ENCODE measurements at regions not wholly inside any gene's neighbourhood (a gene's known extent, or its start where the extent isn't known, plus 50 kb on each side); places are given as distances from the start of the nearest gene placed in this dataset.
"Not testable (repeated sequence)": the region's sequence is repeated elsewhere in the genome, so short reads cannot be mapped to it uniquely, and the experiment has no call there.

DNA sequence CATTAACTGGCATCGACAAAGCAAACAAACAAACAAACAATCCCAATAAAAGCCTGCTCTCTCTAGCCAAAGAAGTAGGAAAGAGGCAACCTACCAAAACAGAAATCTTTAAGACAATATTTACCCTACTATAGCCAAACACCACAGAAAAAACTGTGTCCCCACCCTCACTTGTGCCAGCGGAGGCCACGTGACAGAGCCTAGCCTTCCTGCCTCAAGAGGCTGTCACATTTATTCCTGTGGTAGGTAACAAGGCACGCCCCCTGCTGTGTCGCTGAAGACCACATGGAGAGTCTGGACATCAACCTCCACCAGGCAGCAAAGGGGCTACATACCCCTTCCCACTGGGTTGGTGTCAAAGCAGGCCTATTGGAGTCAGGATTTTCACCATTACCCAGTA, 148.1 kb downstream of the LMNTD1 start:
- no peak for ATAC-seq
- no peak overlapping the region for H3K27ac ChIP-seq
- H3K4me3 ChIP-seq = no peak overlapping the region
- WGBS, 2 donors (ENCODE audit: low coverage in 1 of 2) = 59 to 85% methylated on average over 2 to 5 of the region's 5 CpGs
- TF ChIP-seq POLR2AphosphoS5 (IDR thresholded peaks at IDR 0.05) = no peak
- TF ChIP-seq, protein P1, sequence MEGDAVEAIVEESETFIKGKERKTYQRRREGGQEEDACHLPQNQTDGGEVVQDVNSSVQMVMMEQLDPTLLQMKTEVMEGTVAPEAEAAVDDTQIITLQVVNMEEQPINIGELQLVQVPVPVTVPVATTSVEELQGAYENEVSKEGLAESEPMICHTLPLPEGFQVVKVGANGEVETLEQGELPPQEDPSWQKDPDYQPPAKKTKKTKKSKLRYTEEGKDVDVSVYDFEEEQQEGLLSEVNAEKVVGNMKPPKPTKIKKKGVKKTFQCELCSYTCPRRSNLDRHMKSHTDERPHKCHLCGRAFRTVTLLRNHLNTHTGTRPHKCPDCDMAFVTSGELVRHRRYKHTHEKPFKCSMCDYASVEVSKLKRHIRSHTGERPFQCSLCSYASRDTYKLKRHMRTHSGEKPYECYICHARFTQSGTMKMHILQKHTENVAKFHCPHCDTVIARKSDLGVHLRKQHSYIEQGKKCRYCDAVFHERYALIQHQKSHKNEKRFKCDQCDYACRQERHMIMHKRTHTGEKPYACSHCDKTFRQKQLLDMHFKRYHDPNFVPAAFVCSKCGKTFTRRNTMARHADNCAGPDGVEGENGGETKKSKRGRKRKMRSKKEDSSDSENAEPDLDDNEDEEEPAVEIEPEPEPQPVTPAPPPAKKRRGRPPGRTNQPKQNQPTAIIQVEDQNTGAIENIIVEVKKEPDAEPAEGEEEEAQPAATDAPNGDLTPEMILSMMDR (IDR thresholded peaks at IDR 0.05) = no peak
- no peak for TF ChIP-seq EP300 (IDR thresholded peaks at IDR 0.05)
- no peak for TF ChIP-seq POLR2A (IDR thresholded peaks at IDR 0.05)
- no peaks in the 10 kb centered on the region for H3K9me3 ChIP-seq
- no peaks in the 10 kb centered on the region for H3K27me3 ChIP-seq
- H3K4me1 ChIP-seq = no peaks in the 10 kb centered on the region
- no peaks in the 10 kb centered on the region for H3K36me3 ChIP-seq

DNA sequence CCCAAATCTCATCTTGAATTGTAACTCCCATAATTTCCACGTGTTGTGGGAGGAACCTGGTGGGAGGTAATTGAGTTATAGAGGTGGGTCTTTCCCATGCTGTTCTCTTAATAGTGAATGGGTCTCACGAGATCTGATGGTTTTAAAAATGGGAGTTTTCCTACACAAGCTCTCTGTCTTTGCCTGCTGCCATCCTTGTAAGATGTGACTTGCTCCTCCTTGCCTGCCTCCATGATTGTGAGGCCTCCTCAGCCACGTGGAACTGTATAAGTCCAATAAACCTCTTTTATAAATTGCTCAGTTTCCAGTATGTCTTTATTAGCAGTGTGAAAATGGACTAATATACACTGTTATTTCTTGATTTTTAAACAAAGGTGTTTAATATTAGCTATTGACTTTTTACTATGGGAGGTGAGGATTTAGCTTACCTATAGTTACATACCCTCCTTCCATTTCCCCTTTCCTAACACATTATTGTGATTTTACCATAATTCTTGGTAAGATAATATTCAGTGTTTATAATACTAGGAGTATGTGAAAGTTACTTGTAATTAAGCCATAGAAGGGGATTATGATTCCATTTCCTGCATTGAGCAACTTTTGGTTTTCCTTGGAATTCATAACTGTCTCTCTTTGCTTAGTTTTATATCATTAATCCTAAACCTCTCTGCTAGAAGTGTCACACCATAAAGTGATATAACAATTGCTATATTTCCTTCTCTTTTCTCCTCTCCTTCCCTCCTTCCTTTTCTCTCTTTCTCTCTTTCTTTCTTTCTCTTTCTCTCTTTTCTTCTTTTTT, 151.0 kb upstream of the KRAS start:
- H3K27me3 ChIP-seq = no peaks in the 10 kb centered on the region
- ATAC-seq = no peak
- no peaks in the 10 kb centered on the region for H3K4me1 ChIP-seq
- whole genome bisulfite sequencing, 2 donors (ENCODE audit: low coverage in 1 of 2) = 87 to 100% methylated on average over 3 of the region's 3 CpGs
- TF ChIP-seq POLR2A (IDR thresholded peaks at IDR 0.05) = no peak
- no peak for TF ChIP-seq POLR2AphosphoS5 (IDR thresholded peaks at IDR 0.05)
- TF ChIP-seq, protein P1 (IDR thresholded peaks at IDR 0.05) = no peak
- no peak overlapping the region for H3K4me3 ChIP-seq
- no peak overlapping the region for H3K27ac ChIP-seq
- no peaks in the 10 kb centered on the region for H3K9me3 ChIP-seq
- no peaks in the 10 kb centered on the region for H3K36me3 ChIP-seq

DNA sequence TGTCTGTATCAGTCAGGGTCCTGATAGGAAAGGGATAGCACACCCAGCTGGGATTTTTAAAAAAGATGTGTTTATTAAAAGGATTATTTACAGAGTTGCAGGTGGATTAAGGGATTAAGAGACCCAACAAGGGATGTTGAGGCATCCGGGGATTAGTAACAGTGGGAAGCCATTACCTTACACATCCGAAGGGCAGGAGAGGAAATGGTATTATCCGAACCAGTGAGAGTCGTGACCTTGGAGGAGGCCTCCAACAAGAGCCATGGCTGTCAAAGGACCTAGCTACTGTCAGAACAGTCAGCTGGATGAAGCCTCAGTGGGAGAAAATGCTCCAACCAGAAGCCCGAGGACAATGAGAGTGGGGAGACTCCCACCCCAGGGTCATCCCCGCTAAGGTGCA, 146.3 kb upstream of the KRAS start:
- 80 to 85% methylated on average over 6 of the region's 6 CpGs for WGBS, 2 donors (ENCODE audit: low coverage in 1 of 2)
- H3K27ac ChIP-seq = no peak overlapping the region
- ATAC-seq = no peak
- no peaks in the 10 kb centered on the region for H3K27me3 ChIP-seq
- H3K4me3 ChIP-seq = no peak overlapping the region
- no peaks in the 10 kb centered on the region for H3K4me1 ChIP-seq
- H3K36me3 ChIP-seq = no peaks in the 10 kb centered on the region
- no peaks in the 10 kb centered on the region for H3K9me3 ChIP-seq
- TF ChIP-seq, protein P1 (IDR thresholded peaks at IDR 0.05) = no peak
- TF ChIP-seq EP300 (IDR thresholded peaks at IDR 0.05) (no peak), POLR2A (IDR thresholded peaks at IDR 0.05) (no peak)

DNA sequence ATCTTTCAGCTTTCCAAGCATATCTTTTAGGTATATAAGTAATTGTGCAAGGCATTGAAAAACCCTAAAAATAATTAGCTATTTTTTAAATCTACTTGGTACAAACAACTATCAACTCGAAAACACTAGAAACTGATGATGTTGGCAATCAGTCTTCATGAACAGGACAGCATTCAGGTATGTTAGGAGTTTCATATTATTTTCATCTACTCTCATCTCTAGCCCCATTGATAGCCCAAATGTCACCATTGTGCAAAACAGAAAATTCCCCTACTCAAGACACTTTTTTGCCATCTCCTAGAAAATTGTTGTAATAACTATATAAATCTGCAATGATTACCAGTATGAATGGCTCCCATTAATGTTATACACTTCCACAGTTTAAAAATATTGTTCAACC, 144.5 kb upstream of the KRAS start:
- H3K9me3 ChIP-seq = no peaks in the 10 kb centered on the region
- H3K36me3 ChIP-seq = no peaks in the 10 kb centered on the region
- WGBS, 2 donors (ENCODE audit: low coverage in 1 of 2) = 0 to 41% methylated on average over 1 of the region's 1 CpG
- no peak for ATAC-seq
- H3K4me3 ChIP-seq = no peak overlapping the region
- TF ChIP-seq EP300 (IDR thresholded peaks at IDR 0.05) = no peak
- no peak for TF ChIP-seq POLR2AphosphoS5 (IDR thresholded peaks at IDR 0.05)
- TF ChIP-seq POLR2A (IDR thresholded peaks at IDR 0.05) = no peak
- TF ChIP-seq, protein P1 (IDR thresholded peaks at IDR 0.05) = no peak
- H3K4me1 ChIP-seq = no peaks in the 10 kb centered on the region
- no peak overlapping the region for H3K27ac ChIP-seq
- H3K27me3 ChIP-seq = no peaks in the 10 kb centered on the region

DNA sequence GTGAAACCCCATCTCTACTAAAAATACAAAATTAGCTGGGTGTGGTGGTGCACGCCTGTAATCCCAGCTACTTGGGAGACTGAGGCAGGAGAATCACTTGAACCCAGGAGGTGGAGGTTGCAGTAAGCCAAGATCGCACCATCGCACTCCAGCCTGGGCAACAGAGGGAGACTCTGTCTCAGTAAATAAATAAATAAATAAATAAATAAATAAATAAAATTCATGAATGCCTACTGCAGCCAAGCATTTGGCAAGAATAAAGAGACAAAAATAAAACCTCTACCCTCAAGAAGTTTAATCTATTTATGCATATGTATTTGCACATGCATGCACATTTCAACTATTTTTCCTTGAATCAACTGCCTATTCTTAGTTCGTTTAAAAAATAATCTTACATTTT, 144.0 kb upstream of the KRAS start:
- H3K36me3 ChIP-seq, H3K27ac ChIP-seq, H3K27me3 ChIP-seq, H3K9me3 ChIP-seq, ATAC-seq, H3K4me1 ChIP-seq, H3K4me3 ChIP-seq: not testable (repeated sequence)
- WGBS, 2 donors (ENCODE audit: low coverage in 1 of 2) = 46 to 70% methylated on average over 2 to 4 of the region's 4 CpGs
